ENCODE measurements at regions not wholly inside any gene's neighbourhood (a gene's known extent, or its start where the extent isn't known, plus 50 kb on each side); places are given as distances from the start of the nearest gene placed in this dataset.

GRCh38 chr6:16840725-16841124, 79.5 kb upstream of the ATXN1 start:
- POLR2A ChIA-PET, result no interaction called here
- CTCF ChIA-PET, result no interaction called here
- TF ChIP-seq ARNT (IDR thresholded peaks at IDR 0.05), result no peak
- no peak for TF ChIP-seq ELF4 (IDR thresholded peaks at IDR 0.05)
- no peak for TF ChIP-seq FOXA1 (IDR thresholded peaks at IDR 0.05)
- TF ChIP-seq, protein P1, sequence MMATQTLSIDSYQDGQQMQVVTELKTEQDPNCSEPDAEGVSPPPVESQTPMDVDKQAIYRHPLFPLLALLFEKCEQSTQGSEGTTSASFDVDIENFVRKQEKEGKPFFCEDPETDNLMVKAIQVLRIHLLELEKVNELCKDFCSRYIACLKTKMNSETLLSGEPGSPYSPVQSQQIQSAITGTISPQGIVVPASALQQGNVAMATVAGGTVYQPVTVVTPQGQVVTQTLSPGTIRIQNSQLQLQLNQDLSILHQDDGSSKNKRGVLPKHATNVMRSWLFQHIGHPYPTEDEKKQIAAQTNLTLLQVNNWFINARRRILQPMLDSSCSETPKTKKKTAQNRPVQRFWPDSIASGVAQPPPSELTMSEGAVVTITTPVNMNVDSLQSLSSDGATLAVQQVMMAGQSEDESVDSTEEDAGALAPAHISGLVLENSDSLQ (IDR thresholded peaks at IDR 0.05), result no peak
- TF ChIP-seq NFRKB (IDR thresholded peaks at IDR 0.05), result no peak
- no peak for TF ChIP-seq SUZ12 (IDR thresholded peaks at IDR 0.05)
- no peak for TF ChIP-seq BHLHE40 (IDR thresholded peaks at IDR 0.05; ENCODE audit: borderline replicate concordance)
- no peak for TF ChIP-seq FOXK2 (IDR thresholded peaks at IDR 0.05)
- no peak for TF ChIP-seq CTBP1 (IDR thresholded peaks at IDR 0.05; ENCODE audit: borderline replicate concordance)
- TF ChIP-seq L3MBTL2 (conservative IDR thresholded peaks at IDR 0.05), result no peak
- no peak for DNase-seq (ENCODE audit: extremely low spot score)

DNA sequence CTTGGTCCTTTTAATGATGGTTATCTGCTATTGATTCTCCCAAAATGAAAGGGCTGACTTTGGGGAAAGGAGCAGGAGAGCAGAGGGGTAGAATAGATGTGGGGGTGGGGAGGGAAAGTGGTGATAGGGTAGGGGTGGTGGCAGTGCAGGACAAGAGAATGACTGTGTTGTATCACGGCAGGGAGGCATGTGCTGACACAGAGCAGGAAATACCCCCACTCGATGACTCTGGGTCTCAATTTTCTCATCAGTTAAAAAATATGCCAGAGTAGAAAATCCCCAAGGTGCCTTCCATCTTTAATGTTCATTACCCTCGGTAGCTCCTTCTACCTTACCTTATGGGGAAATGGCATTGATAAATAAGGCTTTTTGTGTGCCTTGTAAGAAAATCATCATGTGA, 79.0 kb upstream of the ATXN1 start:
- DNase-seq (ENCODE audit: extremely low spot score), result no peak
- ChIA-PET CTCF (no interaction called here), POLR2A (no interaction called here)
- TF ChIP-seq, protein P1 (IDR thresholded peaks at IDR 0.05), result no peak
- TF ChIP-seq HDGF (IDR thresholded peaks at IDR 0.05; ENCODE audit: borderline replicate concordance) (no peak), L3MBTL2 (conservative IDR thresholded peaks at IDR 0.05) (no peak), LEF1 (IDR thresholded peaks at IDR 0.05; ENCODE audit: borderline replicate concordance) (no peak), ARNT (IDR thresholded peaks at IDR 0.05) (no peak), ELF4 (IDR thresholded peaks at IDR 0.05) (no peak), NFRKB (IDR thresholded peaks at IDR 0.05) (no peak), FOXA1 (IDR thresholded peaks at IDR 0.05) (no peak), CTBP1 (IDR thresholded peaks at IDR 0.05; ENCODE audit: borderline replicate concordance) (no peak), ZNF384 (IDR thresholded peaks at IDR 0.05) (no peak), SP1 (IDR thresholded peaks at IDR 0.05) (no peak), BHLHE40 (IDR thresholded peaks at IDR 0.05; ENCODE audit: borderline replicate concordance) (no peak), SUZ12 (IDR thresholded peaks at IDR 0.05) (no peak), FOXK2 (IDR thresholded peaks at IDR 0.05) (no peak), FOXM1 (IDR thresholded peaks at IDR 0.05; ENCODE audit: borderline replicate concordance) (no peak)

- ChIA-PET POLR2A (no interaction called here), CTCF (no interaction called here)
- TF ChIP-seq ZNF384 (IDR thresholded peaks at IDR 0.05) (no peak), L3MBTL2 (conservative IDR thresholded peaks at IDR 0.05) (no peak), ARNT (IDR thresholded peaks at IDR 0.05) (no peak), SUZ12 (IDR thresholded peaks at IDR 0.05) (no peak), NFRKB (IDR thresholded peaks at IDR 0.05) (no peak), TARDBP (IDR thresholded peaks at IDR 0.05) (no peak), BHLHE40 (IDR thresholded peaks at IDR 0.05; ENCODE audit: borderline replicate concordance) (no peak), LEF1 (IDR thresholded peaks at IDR 0.05; ENCODE audit: borderline replicate concordance) (no peak)
- TF ChIP-seq, protein P1 (IDR thresholded peaks at IDR 0.05), result no peak
- no peak for DNase-seq (ENCODE audit: extremely low spot score)
Measured at GRCh38 chr6:16839631-16840179, 78.4 kb upstream of the ATXN1 start.

- CTCF ChIA-PET, result no interaction called here
- no peak for TF ChIP-seq L3MBTL2 (conservative IDR thresholded peaks at IDR 0.05)
- TF ChIP-seq CTBP1 (IDR thresholded peaks at IDR 0.05; ENCODE audit: borderline replicate concordance), result no peak
- no peak for TF ChIP-seq ZNF384 (IDR thresholded peaks at IDR 0.05)
- TF ChIP-seq SUZ12 (IDR thresholded peaks at IDR 0.05), result no peak
- POLR2A ChIA-PET, result no interaction called here
- DNase-seq (ENCODE audit: extremely low spot score), result no peak
Measured at GRCh38 chr6:16837217-16837972, 76.1 kb upstream of the ATXN1 start.

- TF ChIP-seq FOXM1 (IDR thresholded peaks at IDR 0.05; ENCODE audit: borderline replicate concordance), result no peak
- no peak for TF ChIP-seq SP1 (IDR thresholded peaks at IDR 0.05)
- no peak for TF ChIP-seq TARDBP (IDR thresholded peaks at IDR 0.05)
- no peak for TF ChIP-seq ZNF384 (IDR thresholded peaks at IDR 0.05)
- TF ChIP-seq BHLHE40 (IDR thresholded peaks at IDR 0.05; ENCODE audit: borderline replicate concordance), result no peak
- TF ChIP-seq L3MBTL2 (conservative IDR thresholded peaks at IDR 0.05), result no peak
- TF ChIP-seq NFRKB (IDR thresholded peaks at IDR 0.05), result no peak
- no peak for TF ChIP-seq ELF4 (IDR thresholded peaks at IDR 0.05)
- POLR2A ChIA-PET, result no interaction called here
- DNase-seq (ENCODE audit: extremely low spot score), result no peak
- CTCF ChIA-PET, result no interaction called here
Measured at GRCh38 chr6:16836144-16836981, 75.1 kb upstream of the ATXN1 start.

DNA sequence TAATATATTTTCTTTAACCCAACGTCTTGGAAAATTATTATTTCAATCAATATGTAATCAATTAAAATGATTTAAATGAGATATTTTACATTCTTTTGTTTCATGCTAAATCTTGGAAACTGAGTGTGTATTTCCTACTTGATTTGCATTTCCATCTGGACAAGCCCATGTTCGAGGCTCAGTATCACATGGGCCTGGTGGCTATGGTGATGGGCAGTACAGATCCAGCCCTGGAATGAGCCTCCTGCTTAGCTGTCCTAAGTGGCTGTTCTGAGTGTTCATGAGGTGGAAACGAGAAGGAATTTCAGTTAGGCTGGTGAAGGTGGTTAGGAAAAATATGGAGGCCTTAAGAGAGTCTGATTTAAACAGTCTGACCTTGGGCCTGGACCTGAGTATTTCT, 73.0 kb upstream of the ATXN1 start:
- CTCF ChIA-PET, result no interaction called here
- no peak for DNase-seq (ENCODE audit: extremely low spot score)
- TF ChIP-seq ELF4 (IDR thresholded peaks at IDR 0.05), result no peak
- TF ChIP-seq FOXM1 (IDR thresholded peaks at IDR 0.05; ENCODE audit: borderline replicate concordance), result no peak
- TF ChIP-seq LEF1 (IDR thresholded peaks at IDR 0.05; ENCODE audit: borderline replicate concordance), result no peak
- no peak for TF ChIP-seq SP1 (IDR thresholded peaks at IDR 0.05)
- no peak for TF ChIP-seq CTBP1 (IDR thresholded peaks at IDR 0.05; ENCODE audit: borderline replicate concordance)
- no peak for TF ChIP-seq SUZ12 (IDR thresholded peaks at IDR 0.05)
- TF ChIP-seq TARDBP (IDR thresholded peaks at IDR 0.05), result no peak
- TF ChIP-seq FOXK2 (IDR thresholded peaks at IDR 0.05), result no peak
- TF ChIP-seq, protein P1 (IDR thresholded peaks at IDR 0.05), result no peak
- TF ChIP-seq L3MBTL2 (conservative IDR thresholded peaks at IDR 0.05), result no peak
- TF ChIP-seq FOXA1 (IDR thresholded peaks at IDR 0.05), result no peak
- TF ChIP-seq ZNF384 (IDR thresholded peaks at IDR 0.05), result no peak
- TF ChIP-seq ARNT (IDR thresholded peaks at IDR 0.05), result no peak
- no peak for TF ChIP-seq BHLHE40 (IDR thresholded peaks at IDR 0.05; ENCODE audit: borderline replicate concordance)
- TF ChIP-seq HDGF (IDR thresholded peaks at IDR 0.05; ENCODE audit: borderline replicate concordance), result no peak
- no peak for TF ChIP-seq NFRKB (IDR thresholded peaks at IDR 0.05)
- POLR2A ChIA-PET, result no interaction called here

Measured in HEK293T (cell line).